HG02678 (cell line): ENCODE measurements at regions not wholly inside any gene's neighbourhood (a gene's known extent, or its start where the extent isn't known, plus 50 kb on each side); places are given as distances from the start of the nearest gene placed in this dataset.

Experiments
- ATAC-seq: cut with Tn5 transposase; IDR thresholded peaks from one replicate; pipeline ENCODE4 v1.9.1; 2021; ENCODE audit warnings: mild to moderate bottlenecking, moderate library complexity; ENCODE audit not compliant: unreplicated experiment

DNA sequence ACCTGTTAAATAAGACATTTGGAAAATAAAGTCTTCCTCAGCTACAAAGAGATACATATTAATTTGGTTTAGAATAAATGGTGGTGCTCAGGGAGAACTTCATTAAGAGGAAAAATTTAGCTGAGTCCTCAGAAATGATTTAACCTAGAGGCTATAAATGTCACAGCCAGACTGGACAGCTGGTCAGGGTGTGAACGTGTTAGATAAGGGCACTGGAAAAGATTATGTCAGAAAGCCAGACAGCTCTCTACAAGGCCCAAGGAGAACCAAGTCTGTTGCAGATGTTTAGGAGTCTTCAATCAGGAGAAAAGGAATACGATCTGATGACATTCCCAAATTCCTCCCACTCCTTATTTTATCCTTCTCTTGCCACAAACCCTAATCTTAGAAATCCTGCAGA lies 265.2 kb downstream of the MAT2B start:
- ATAC-seq, result no peak

DNA sequence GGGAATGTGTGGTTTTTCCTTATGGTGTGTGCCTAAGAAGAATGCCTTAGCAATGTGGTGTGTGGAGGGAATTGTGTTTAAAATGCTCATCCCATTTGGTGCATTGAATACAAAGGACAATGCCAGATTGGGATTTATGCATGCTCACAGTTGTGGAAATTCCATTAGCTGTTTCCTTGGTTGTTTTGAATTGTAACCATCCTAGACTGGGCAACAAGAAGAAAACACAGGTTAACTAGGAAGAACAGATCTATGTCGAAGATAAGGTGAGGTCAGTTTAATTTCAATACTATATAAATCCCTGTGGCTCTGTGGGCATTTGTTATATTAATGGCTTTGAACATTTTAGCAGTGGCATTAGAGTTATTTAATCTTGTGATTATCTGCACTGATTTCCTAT lies 266.8 kb downstream of the MAT2B start:
- ATAC-seq, result no peak

- no peak for ATAC-seq
Observed at GRCh38 chr5:163772644-163773043, 267.2 kb downstream of the MAT2B start.

GRCh38 chr5:163773226-163773625 lies 267.8 kb downstream of the MAT2B start:
- ATAC-seq, result no peak

GRCh38 chr5:163789870-163790269 lies 284.5 kb downstream of the MAT2B start:
- ATAC-seq, result no peak

DNA sequence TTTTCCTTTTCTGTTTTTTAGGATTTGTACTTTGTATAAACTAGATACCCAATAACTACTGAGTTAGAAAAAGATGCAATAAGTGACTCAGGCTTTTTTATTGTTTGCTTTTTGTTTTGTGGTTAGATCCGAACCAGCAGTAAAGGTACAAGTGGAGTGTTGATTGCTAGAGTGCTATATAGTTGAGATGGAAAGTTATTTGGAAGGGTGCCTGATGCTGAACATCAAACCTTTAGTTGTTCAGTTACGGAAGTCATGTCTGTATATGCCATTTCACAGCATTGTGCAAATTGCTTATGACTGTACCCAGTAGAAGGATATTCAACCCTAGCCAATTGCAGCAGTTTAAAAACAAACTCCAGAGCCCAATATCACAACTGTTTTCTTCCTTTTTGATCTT lies 285.1 kb downstream of the MAT2B start:
- ATAC-seq, result no peak

DNA sequence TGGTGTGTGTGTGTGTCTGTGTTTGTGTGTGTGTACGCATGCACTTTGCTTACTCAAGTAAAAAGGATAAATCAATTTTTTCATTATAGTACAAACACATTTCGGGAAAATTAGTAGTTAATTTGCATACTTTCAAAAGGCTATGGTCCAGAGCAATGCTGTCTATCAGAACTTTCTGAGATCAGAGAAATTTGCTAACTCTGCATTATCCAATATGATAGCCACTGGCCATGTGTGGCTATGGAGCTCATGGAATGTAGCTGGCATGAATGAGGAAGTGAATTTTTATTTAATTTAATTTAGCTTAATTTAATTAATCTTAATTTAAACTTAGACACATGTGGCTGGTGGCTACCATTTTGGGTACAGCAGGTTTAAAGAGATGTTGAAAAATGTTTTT lies 289.6 kb downstream of the MAT2B start:
- ATAC-seq, result no peak

GRCh38 chr5:163807781-163808180 lies 302.4 kb downstream of the MAT2B start:
- no peak for ATAC-seq

GRCh38 chr5:163809473-163809872 lies 304.1 kb downstream of the MAT2B start:
- ATAC-seq, result no peak

DNA sequence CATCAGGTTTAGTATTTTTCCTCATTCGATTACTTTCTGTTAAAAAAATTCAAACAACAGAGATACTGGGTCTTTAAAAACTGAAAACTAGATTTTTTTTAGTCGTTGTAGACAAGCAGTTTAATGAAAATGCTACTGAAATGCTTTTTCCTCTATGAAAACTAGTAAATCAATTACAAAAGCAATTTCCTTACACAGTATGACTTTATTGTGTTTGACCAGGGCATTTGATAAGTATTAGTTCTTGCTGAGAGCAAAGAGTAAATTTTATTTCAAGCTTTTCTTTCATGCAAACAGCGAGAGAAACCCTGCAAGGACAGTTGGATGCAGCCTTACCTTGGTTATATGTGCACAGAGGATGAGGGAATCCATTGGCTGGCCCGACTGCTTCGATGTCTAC lies 308.5 kb downstream of the MAT2B start:
- no peak for ATAC-seq

GRCh38 chr5:163815240-163815791 lies 309.9 kb downstream of the MAT2B start:
- no peak for ATAC-seq

- ATAC-seq, result no peak
Observed at GRCh38 chr5:163821142-163821541, 315.7 kb downstream of the MAT2B start.

DNA sequence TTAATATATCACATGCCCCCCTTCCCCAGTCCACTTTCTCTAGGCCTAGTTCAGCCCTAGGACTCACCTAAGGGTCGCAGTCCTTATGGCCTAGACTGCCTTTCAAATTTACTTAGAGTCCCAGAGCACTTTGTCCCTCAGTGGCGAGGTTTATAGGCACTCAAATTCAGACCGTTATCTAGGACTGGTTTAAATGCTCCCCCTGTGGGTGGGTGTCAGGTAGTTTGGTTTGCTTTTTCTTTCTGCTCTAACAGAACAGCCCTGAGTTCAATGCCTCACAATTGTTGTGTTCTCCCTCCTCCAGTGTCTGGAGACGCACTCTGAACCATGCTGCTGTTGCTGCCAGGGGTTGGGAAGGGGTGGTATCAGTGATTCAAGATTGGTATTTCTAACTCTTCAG lies 317.1 kb downstream of the MAT2B start:
- no peak for ATAC-seq

DNA sequence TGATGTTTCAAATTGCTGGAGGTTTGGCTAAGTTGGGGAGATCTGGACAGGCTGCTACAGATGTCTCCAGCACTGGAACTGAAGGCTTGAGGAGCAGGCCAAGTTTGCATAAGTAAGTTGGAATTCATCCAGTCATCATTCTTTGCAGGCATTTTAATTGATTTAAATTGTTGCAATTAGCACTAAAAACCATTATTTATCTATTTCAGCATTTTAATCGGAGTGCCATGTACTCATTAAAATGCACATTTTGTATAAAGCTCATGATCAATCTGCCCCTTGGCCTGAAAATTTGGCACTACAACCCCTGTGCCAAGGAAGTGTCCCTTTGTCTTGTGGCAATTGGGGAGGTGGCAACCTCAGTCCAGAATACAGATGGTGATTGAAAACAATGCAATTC lies 320.2 kb downstream of the MAT2B start:
- no peak for ATAC-seq

GRCh38 chr5:163826201-163826600 lies 320.8 kb downstream of the MAT2B start:
- no peak for ATAC-seq

GRCh38 chr5:163832155-163832554 lies 326.7 kb downstream of the MAT2B start:
- ATAC-seq, result no peak

GRCh38 chr5:163838738-163839137 lies 333.3 kb downstream of the MAT2B start:
- ATAC-seq, result no peak

- no peak for ATAC-seq
Observed at GRCh38 chr5:163846512-163846911, 341.1 kb downstream of the MAT2B start.

DNA sequence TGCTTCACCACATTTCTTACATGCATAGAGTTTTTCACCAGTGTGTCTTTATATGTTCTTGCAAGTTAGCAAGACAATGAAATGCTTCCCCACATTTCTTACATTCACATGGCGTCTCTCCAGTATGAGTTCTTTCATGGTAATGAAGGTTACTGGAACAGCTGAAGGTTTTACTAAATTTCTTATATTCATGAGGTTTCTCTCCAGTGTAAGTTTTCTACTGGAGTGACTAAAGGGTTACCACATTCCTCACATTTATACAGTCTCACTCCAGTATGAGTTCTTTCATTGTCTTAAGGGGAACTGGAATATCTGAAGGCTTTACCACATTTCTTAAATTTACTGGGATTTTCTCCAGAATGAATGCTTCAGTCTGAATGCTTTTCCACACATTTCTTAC lies 350.3 kb downstream of the MAT2B start:
- no peak for ATAC-seq

DNA sequence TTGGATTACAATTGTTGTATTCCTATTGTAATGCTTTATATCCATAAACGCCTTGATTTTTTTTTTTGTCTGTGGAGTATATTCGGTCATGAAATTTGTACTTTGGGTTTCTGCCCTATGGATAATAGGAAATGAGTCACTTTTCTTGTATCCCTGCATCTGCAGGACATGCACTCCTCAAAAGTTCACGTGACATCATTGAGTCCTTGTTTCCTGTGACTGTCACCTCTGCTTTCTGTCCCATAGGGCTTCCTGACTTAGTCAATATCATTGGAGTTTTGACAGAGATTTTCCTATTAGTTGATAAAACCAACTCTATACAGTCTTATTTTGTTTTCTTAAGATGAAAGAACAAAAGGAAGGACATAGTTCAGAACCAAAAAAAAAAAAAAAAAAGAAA lies 356.3 kb downstream of the MAT2B start:
- ATAC-seq, result no peak

DNA sequence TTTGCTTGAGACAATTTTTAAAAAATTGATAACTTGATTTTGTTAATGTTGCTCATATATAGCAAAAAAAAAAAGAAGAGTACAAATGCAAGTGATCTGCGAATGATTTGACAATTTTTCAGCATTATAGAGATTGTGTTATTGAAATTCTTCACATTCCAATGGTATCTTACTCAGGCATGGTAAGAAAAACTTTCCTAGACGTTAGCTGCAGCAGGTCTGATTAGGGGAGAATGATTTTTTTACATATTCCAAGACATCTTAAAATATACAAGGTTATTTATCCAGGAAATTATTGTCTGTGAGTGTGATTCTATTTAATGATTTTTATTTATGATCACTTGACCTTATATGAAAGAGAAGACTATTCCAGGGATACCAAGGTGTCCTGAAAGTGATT lies 361.9 kb downstream of the MAT2B start:
- no peak for ATAC-seq

DNA sequence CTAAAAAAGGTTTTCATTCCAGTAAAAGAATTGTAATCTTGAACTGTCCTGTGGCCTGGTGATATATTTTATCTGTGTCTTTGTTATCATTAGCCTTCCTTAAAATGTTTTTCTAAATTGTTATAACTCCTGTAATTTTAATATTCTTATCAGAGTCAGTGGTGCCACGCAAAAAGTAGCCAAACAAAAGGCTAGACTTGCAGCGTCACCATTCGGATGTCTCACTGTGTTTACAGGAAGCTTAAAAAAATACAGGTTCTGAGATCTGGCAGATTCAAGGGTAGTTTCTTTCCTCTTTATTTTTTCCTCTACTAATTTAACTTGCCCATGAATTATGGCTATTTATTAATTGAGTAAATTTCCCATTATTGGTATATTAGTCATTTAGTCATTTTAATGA lies 362.3 kb downstream of the MAT2B start:
- ATAC-seq, result no peak

- no peak for ATAC-seq
Observed at GRCh38 chr5:163869581-163869980, 364.2 kb downstream of the MAT2B start.

GRCh38 chr5:163870441-163870840 lies 365.0 kb downstream of the MAT2B start:
- ATAC-seq, result no peak
